SIG-M5 (cell line): ENCODE measurements at regions not wholly inside any gene's neighbourhood (a gene's known extent, or its start where the extent isn't known, plus 50 kb on each side); places are given as distances from the start of the nearest gene placed in this dataset.

Experiments
- DNase-seq: peaks from one replicate; lab custom pipeline; 2025; lab: John Stamatoyannopoulos, UW

GRCh38 chr21:18460979-18461378 lies 57.4 kb upstream of the TMPRSS15 start:
- DNase-seq, result no peak

- no peak for DNase-seq
Measured at GRCh38 chr21:18461743-18462142, 58.2 kb upstream of the TMPRSS15 start.

DNA sequence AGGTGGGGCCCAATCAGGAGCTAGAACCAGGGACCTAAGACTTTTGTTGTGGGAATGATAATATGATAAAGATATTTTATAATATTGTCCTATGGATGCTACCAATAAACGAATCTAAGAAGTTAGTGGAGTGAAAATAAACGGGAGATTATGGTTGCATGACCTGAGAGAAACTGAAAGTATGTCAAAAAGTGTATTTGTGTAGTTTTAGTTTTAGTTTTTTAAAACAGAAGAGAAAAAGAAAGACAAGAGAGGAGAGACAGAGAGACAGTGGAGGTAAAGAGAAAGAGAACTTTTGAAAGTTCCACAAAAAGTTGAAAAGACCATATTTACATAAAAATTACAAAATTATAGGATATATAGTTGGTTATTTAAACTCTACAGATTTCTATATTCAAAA lies 64.1 kb upstream of the TMPRSS15 start:
- no peak for DNase-seq

GRCh38 chr21:18468790-18469189 lies 65.2 kb upstream of the TMPRSS15 start:
- DNase-seq, result no peak

DNA sequence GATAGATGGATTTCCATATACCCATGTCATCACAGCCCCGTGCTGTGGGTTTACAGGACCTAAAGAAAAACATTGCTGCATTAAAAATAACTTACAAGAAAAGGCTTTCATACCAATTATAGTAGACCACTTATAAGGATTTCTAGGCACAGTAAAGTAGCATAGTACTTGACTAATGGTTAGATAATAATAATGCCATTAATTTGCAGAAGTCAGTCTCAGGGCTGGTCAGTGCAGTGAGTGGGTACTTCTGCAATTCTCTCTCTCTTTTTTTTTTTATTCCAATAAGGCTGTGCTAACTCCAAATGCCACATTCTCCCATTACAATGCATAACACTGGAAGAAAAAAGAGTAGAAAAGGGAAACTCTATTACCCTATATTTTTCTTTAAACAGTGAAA lies 73.1 kb upstream of the TMPRSS15 start:
- DNase-seq, result no peak

DNA sequence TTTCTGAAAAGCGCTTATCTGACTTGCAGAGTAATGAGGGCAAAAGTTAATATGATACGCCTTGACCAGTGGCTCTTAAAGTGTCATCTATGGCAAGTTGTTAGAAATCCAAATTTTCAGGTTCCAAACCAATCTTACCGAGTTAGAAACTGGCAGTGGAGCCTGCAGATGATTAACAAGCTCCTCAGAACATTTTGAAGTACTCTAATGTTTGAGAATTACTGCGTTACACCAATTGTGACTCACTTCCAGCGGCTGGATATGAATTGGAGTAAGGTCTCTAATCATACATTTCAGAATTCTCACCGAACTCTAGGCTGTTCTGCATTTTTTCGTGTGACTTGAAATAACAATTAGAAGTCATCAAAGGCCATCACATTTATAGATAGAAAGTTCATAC lies 73.5 kb upstream of the TMPRSS15 start:
- no peak for DNase-seq

GRCh38 chr21:18478513-18478912 lies 74.9 kb upstream of the TMPRSS15 start:
- no peak for DNase-seq

DNA sequence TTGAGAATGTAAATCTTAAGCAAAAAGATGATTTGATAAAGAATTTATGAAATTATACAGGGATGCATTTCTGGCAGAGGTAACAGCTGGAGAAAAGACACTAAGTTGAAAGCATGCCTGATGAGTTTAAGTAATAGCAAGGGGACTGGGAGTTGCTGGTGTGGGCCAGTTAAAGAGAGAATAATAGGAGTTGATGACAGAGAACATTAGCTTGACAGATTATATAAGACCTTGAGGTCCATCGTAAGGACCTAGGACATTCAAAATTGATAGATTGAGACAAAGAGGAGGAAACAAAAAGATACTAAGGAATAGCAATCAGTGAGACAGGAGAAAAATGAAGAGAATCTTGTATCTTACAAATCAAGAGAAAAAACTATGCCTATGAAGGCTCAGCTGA lies 84.7 kb upstream of the TMPRSS15 start:
- no peak for DNase-seq

- DNase-seq, result no peak
Measured at GRCh38 chr21:18493422-18493821, 89.8 kb upstream of the TMPRSS15 start.

DNA sequence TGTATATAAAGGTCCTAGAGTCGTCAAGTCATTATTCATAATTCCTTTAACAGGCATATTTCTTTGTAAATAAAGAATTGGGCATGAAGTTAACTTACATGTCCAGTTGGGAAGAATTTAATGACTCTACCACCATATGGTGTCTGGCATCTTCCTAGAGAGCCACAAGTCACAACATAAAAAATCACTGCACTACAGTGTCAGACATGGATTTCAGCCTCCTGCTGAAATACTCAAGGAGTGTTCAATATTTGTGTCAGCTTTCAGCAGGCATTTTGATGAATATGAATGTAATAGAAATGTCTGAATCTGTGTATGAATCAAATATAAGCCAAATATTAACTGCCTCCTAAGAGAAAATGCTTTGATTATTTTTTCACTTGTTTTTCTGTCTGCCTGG lies 91.9 kb upstream of the TMPRSS15 start:
- DNase-seq, result no peak

GRCh38 chr21:18498431-18498830 lies 94.8 kb upstream of the TMPRSS15 start:
- no peak for DNase-seq

DNA sequence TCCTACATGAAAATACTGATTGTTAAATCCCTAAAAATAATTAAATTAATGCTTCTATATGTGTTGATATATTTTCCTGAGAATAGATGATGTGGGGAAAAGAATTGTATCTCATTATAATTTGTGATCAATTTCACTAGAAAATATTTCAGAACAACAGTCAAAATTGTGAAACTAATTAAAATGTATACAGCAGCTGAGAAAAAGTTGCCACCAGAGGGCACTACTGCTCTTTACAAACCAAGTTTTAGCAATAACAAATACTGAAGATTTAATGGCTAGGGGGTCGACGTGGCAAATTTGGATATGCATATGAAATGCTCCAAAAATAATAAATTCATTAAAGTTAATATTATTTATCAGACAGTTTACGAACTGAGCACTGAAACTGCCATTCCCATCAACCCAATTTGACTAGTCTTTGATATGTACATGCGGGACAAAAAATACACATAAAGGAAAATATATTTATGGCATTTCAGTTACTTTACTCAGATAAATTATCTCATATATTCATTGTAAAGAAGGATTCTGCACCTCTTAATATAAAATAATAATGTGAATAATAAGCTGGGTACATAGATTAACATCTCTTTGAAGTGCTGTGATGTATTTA lies 96.3 kb upstream of the TMPRSS15 start:
- DNase-seq, result no peak

- no peak for DNase-seq
Measured at GRCh38 chr21:18518054-18518481, 114.5 kb upstream of the TMPRSS15 start.

- no peak for DNase-seq
Measured at GRCh38 chr21:18521204-18521603, 117.6 kb upstream of the TMPRSS15 start.

GRCh38 chr21:18522181-18522972 lies 118.8 kb upstream of the TMPRSS15 start:
- no peak for DNase-seq

DNA sequence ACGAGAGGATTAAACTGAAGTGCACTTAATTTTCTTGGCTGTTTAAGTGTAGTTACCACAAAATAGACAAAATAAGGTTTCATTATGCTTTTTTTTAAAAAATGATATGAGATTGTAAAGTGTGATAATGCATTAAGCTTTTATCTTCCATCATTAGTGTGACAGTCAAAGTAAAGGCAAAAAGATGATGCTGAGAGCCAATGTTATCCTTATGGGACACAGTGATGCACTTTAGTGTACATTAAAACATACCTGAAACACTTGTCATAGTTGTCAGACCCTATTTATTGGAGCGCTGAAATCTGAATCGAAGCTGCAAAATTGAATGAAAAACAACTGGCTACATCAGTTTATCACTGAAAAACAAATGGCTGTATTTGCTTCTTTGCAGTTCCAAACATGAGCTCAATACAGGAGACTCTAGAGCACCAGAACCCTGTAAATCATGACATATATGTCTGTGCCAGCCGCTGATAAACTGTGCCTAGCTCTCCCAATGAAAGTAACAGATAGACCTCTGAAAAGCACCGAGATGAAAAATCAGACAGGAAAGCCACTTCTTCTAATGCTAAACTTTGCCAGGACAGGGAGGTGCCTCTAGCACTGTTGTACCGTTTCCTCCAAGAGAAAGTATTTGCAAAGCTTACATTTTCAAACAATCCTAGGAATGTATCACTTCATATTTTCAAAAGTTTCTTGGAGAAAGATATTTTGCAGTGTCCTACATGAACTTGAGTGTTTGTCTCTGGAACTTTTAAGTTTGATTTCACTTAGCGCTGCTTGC lies 120.7 kb upstream of the TMPRSS15 start:
- no peak for DNase-seq

DNA sequence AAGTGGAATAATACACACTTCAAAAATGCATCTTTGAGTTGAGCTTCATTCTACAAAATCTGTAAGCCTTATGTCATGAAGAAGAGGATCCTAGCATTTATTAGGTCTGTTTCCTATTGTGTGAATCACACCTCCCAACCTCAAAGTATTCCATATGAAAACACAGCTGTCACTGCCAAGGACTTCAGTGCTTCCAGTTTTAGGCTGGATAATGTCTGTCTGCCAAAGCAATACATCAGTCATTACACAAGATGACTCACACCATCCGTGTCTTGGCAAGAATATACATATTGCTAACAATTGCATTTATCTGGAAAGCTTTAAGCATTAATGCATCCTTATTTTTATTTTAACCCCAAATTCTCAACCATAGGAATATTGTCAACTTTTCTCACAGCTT lies 125.7 kb upstream of the TMPRSS15 start:
- DNase-seq, result no peak

- DNase-seq, result no peak
Measured at GRCh38 chr21:18542081-18542480, 138.5 kb upstream of the TMPRSS15 start.

- no peak for DNase-seq
Measured at GRCh38 chr21:18545908-18546307, 142.3 kb upstream of the TMPRSS15 start.

DNA sequence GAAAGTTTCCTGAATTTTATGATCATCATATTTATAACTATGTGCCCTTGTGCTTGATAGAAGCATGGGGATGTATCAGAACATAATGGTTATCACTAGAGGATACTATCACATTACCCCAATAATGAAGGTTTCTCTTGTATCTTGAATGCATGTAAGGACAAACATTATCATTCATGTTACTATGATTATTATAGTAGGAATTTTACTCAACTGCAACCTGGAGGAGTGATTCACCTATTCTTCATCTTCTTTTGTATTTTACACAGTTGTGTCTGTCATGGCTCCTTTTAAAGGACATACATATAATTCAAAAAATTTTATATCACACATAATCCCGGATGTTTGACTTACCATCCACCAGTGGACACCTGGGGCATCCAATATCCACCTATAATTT lies 143.8 kb upstream of the TMPRSS15 start:
- no peak for DNase-seq

GRCh38 chr21:18548249-18548648 lies 144.7 kb upstream of the TMPRSS15 start:
- DNase-seq, result no peak

DNA sequence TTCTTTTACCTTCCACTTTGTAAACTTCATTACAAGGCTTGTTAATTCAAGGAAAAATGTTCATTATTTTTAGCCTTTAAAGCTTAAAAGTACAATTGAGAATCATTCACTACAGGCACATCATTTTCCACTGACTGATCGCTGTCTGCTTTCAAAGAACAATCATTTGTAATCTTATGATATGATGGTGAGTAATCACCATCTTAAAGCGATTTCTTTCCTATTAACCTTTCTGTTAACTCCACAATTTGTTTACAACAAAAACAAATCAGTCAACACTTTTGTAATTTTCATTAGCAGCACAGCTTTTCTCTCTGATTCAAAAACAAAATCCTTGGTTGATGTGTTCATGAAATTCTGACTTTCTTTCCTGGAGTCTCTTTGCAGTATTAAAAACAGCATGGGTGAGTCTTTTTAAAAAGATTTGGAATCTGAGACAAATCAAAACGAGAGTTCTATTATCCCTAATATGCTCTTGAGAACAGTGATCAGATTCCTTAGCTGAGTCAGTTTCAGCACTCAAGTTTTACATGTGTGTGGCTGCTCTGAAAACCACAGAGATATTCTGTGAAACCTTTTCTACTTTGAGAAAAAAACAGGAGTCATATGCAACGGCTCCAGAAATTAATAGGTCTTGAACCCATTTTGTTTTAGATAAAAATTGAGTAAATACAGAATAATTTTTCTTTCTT lies 145.8 kb upstream of the TMPRSS15 start:
- no peak for DNase-seq
